ENCODE measurements at regions not wholly inside any gene's neighbourhood (a gene's known extent, or its start where the extent isn't known, plus 50 kb on each side); places are given as distances from the start of the nearest gene placed in this dataset.

DNA sequence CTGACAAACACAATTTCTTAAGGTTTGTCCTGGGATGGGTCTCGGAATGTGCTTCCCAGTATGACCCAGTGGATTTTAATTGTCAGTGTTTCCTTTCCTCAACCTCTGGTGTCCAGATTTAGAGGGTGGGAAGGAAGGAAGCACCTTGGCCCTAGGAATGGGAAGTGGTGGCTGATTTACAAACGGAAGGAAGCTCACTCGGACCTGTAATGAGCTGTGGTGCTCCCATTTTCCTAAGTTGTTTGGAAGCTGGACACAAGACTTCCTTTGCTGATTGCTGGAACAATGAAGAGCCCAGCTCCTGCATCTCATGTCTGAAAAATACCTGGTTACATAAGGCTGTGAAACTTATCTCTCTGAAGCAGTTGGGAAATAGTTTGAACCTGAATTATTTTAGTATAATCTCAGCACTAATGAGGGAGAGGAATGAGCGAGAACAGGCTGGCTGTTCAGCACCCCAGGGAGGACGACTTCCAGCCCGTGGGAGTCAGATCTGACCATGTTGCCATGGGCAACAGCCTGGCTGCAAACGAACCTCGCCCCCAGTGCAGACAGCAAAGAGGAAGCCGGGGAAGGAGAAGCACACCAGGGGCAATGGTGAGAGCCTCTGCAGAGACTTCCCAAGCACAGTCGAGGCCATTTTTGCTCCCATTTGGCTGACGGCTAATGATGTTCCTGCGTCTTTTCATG is 74.4 kb upstream of the ASB18 start:
- H3K9me3 ChIP-seq: no peaks in the 10 kb centered on the region
- intact Hi-C loops (cut with DNase I; ENCODE audit: low total_unique reads): no loop called here
- no peaks in the 10 kb centered on the region for H3K27me3 ChIP-seq
- peaks cover 8% of the 10 kb centered on the region for H3K4me1 ChIP-seq
- no peak overlapping the region for H3K4me3 ChIP-seq
- WGBS, 2 donors: 35 to 42% methylated on average over 12 of the region's 12 CpGs
- TF ChIP-seq, protein P1, sequence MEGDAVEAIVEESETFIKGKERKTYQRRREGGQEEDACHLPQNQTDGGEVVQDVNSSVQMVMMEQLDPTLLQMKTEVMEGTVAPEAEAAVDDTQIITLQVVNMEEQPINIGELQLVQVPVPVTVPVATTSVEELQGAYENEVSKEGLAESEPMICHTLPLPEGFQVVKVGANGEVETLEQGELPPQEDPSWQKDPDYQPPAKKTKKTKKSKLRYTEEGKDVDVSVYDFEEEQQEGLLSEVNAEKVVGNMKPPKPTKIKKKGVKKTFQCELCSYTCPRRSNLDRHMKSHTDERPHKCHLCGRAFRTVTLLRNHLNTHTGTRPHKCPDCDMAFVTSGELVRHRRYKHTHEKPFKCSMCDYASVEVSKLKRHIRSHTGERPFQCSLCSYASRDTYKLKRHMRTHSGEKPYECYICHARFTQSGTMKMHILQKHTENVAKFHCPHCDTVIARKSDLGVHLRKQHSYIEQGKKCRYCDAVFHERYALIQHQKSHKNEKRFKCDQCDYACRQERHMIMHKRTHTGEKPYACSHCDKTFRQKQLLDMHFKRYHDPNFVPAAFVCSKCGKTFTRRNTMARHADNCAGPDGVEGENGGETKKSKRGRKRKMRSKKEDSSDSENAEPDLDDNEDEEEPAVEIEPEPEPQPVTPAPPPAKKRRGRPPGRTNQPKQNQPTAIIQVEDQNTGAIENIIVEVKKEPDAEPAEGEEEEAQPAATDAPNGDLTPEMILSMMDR (IDR thresholded peaks at IDR 0.05): no peak
- no peak for TF ChIP-seq POLR2A (IDR thresholded peaks at IDR 0.05)
- no peak overlapping the region for H3K27ac ChIP-seq
- DNase-seq: no peak
- no peaks in the 10 kb centered on the region for H3K36me3 ChIP-seq (ENCODE audit: low read depth, missing control alignments)

- intact Hi-C loops (cut with DNase I; ENCODE audit: low total_unique reads): loop anchor here (10.0 kb wide), 1 partner anchor 725 kb away; no protein-coding TSS in a partner anchor
- Histone ChIP-seq H3K36me3 (ENCODE audit: low read depth, missing control alignments) (no peaks in the 10 kb centered on the region), H3K4me1 (peaks cover 8% of the 10 kb centered on the region), H3K4me3 (no peak overlapping the region), H3K9me3 (no peaks in the 10 kb centered on the region), H3K27me3 (no peaks in the 10 kb centered on the region), H3K27ac (no peak overlapping the region)
- DNase-seq: no peak
- 96 to 100% methylated on average over 6 of the region's 6 CpGs for WGBS, 2 donors
- TF ChIP-seq, protein P1 (IDR thresholded peaks at IDR 0.05): no peak
- no peak for TF ChIP-seq POLR2A (IDR thresholded peaks at IDR 0.05)
Measured at GRCh38 chr2:236340251-236340650, 76.0 kb upstream of the ASB18 start.

DNA sequence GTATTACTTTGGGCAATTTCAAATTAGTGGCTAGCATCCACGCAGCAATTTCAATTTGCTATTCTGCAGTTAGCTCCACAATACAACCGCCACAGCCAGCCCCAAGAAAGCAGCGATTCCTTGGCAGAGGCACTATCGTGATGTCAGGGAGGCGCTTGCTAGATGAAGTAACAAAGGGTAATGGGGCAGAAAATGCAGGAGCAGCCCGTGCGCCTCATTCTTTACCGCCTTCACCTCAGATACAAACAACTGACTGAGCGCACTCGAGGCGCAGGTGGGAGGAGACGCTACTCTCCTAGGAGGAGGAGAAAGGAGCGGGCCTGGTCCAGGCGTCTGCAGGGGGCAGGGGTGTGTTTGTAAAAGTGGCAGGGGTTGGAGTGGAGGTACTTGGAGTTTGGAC is 76.9 kb upstream of the ASB18 start:
- no peak overlapping the region for H3K4me3 ChIP-seq
- no peak for DNase-seq
- H3K27me3 ChIP-seq: no peaks in the 10 kb centered on the region
- H3K4me1 ChIP-seq: peaks cover 8% of the 10 kb centered on the region
- no peaks in the 10 kb centered on the region for H3K36me3 ChIP-seq (ENCODE audit: low read depth, missing control alignments)
- TF ChIP-seq, protein P1 (IDR thresholded peaks at IDR 0.05): no peak
- no peak for TF ChIP-seq POLR2A (IDR thresholded peaks at IDR 0.05)
- no peak overlapping the region for H3K27ac ChIP-seq
- intact Hi-C loops (cut with DNase I; ENCODE audit: low total_unique reads): loop anchor here (10.0 kb wide), 1 partner anchor 724 kb away; no protein-coding TSS in a partner anchor
- H3K9me3 ChIP-seq: no peaks in the 10 kb centered on the region
- WGBS, 2 donors: 96 to 97% methylated on average over 14 of the region's 14 CpGs

GRCh38 chr2:236341721-236342120 is 77.5 kb upstream of the ASB18 start:
- H3K4me1 ChIP-seq: peaks cover 8% of the 10 kb centered on the region
- intact Hi-C loops (cut with DNase I; ENCODE audit: low total_unique reads): loop anchor here (10.0 kb wide), 1 partner anchor 723 kb away; no protein-coding TSS in a partner anchor
- 76 to 86% methylated on average over 14 of the region's 14 CpGs for WGBS, 2 donors

More at GRCh38 chr2:236341721-236342120, 77.5 kb upstream of the ASB18 start:
- Histone ChIP-seq H3K9me3 (no peaks in the 10 kb centered on the region), H3K36me3 (ENCODE audit: low read depth, missing control alignments) (no peaks in the 10 kb centered on the region), H3K27me3 (no peaks in the 10 kb centered on the region), H3K27ac (no peak overlapping the region), H3K4me3 (no peak overlapping the region)
- DNase-seq: no peak
- no peak for TF ChIP-seq POLR2A (IDR thresholded peaks at IDR 0.05)
- TF ChIP-seq, protein P1 (IDR thresholded peaks at IDR 0.05): no peak
